GM06990 (cell line): ENCODE measurements at regions not wholly inside any gene's neighbourhood (a gene's known extent, or its start where the extent isn't known, plus 50 kb on each side); places are given as distances from the start of the nearest gene placed in this dataset.

Experiments
- DNase-seq: peaks from one replicate; pipeline ENCODE4 v3.0.0-alpha.2; 2011; ENCODE audit not compliant: insufficient read length; ENCODE audit errors: extremely low read depth
- H3K27me3 ChIP-seq: replicated peaks from 2 replicates; pipeline ENCODE4 v1.6.0; 2011; ENCODE audit warnings: low read length; ENCODE audit not compliant: control insufficient read depth, insufficient read depth
- H3K36me3 ChIP-seq: 2 replicates; pipeline ENCODE4 v1.5.1; 2011; ENCODE audit warnings: low read length; ENCODE audit not compliant: control insufficient read depth, insufficient read depth
- H3K4me3 ChIP-seq: replicated peaks from 2 replicates; pipeline ENCODE4 v1.5.1; 2011; ENCODE audit warnings: low read depth, mild to moderate bottlenecking, control low read depth, low read length
- CTCF ChIP-seq: IDR thresholded peaks from 2 replicates; pipeline ENCODE4 v1.5.1; 2011; ENCODE audit warnings: low read length, control low read depth, mild to moderate bottlenecking, inconsistent platforms; ENCODE audit not compliant: insufficient read depth, poor library complexity, severe bottlenecking

- Histone ChIP-seq H3K4me3 (no peak overlapping the region), H3K27me3 (no peaks in the 10 kb centered on the region), H3K36me3 (no peaks in the 10 kb centered on the region)
- no peak for TF ChIP-seq CTCF
- DNase-seq: no peak
Measured at GRCh38 chr3:106397006-106397405, 528.2 kb upstream of the CBLB start.

- no peak for TF ChIP-seq CTCF
- no peaks in the 10 kb centered on the region for H3K27me3 ChIP-seq
- no peak for DNase-seq
- H3K36me3 ChIP-seq: no peaks in the 10 kb centered on the region
- no peak overlapping the region for H3K4me3 ChIP-seq
Measured at GRCh38 chr3:106398891-106399600, 530.2 kb upstream of the CBLB start.

- DNase-seq: no peak
- TF ChIP-seq CTCF: no peak
- Histone ChIP-seq H3K36me3 (no peaks in the 10 kb centered on the region), H3K27me3 (no peaks in the 10 kb centered on the region), H3K4me3 (no peak overlapping the region)
Measured at GRCh38 chr3:106399761-106400160, 530.9 kb upstream of the CBLB start.

GRCh38 chr3:106401666-106402490 lies 533.1 kb upstream of the CBLB start:
- no peak for DNase-seq
- H3K36me3 ChIP-seq: no peaks in the 10 kb centered on the region
- no peak for TF ChIP-seq CTCF
- no peaks in the 10 kb centered on the region for H3K27me3 ChIP-seq
- no peak overlapping the region for H3K4me3 ChIP-seq

GRCh38 chr3:106403371-106404145 lies 534.7 kb upstream of the CBLB start:
- Histone ChIP-seq H3K4me3 (no peak overlapping the region), H3K36me3 (no peaks in the 10 kb centered on the region), H3K27me3 (no peaks in the 10 kb centered on the region)
- DNase-seq: no peak
- no peak for TF ChIP-seq CTCF
